HL-60 (cell line): ENCODE measurements at regions not wholly inside any gene's neighbourhood (a gene's known extent, or its start where the extent isn't known, plus 50 kb on each side); places are given as distances from the start of the nearest gene placed in this dataset.

ENCODE experiments used
- POLR2AphosphoS5 ChIP-seq: IDR thresholded peaks from 2 replicates; pipeline ENCODE4 v1.6.1; 2012; ENCODE audit warnings: low read depth
- REST ChIP-seq: IDR thresholded peaks from 2 replicates; pipeline ENCODE4 v1.6.1; 2012; ENCODE audit warnings: low read depth; ENCODE audit not compliant: insufficient replicate concordance
- TF ChIP-seq, protein P1 (sequence below): IDR thresholded peaks from one replicate; pipeline ENCODE4 v1.5.1; 2011; ENCODE audit warnings: low read length, control low read depth, inconsistent platforms; ENCODE audit not compliant: insufficient read depth

DNA sequence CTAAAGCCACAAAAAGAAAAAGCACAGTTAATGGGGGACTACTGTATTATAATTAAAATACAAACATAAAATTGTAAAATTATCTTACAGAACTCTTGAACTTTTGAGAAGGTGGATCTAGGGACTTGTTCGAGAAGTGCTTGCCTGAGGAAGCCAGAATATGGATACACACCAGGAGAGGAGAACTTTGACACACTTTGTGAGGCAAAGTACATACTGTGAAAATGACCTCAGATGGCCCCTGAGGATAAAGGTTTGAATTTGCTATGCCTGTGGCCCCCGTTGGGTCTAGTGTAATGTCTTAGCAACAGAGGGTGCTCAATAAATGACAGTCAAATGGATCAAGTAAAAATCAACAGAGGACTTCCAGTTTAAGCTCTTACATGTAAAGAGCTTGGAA, 148.2 kb upstream of the CYP1B1 start:
- TF ChIP-seq, protein P1, sequence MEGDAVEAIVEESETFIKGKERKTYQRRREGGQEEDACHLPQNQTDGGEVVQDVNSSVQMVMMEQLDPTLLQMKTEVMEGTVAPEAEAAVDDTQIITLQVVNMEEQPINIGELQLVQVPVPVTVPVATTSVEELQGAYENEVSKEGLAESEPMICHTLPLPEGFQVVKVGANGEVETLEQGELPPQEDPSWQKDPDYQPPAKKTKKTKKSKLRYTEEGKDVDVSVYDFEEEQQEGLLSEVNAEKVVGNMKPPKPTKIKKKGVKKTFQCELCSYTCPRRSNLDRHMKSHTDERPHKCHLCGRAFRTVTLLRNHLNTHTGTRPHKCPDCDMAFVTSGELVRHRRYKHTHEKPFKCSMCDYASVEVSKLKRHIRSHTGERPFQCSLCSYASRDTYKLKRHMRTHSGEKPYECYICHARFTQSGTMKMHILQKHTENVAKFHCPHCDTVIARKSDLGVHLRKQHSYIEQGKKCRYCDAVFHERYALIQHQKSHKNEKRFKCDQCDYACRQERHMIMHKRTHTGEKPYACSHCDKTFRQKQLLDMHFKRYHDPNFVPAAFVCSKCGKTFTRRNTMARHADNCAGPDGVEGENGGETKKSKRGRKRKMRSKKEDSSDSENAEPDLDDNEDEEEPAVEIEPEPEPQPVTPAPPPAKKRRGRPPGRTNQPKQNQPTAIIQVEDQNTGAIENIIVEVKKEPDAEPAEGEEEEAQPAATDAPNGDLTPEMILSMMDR: no peak
- TF ChIP-seq REST (no peak), POLR2AphosphoS5 (no peak)
